GM18861 (cell line): ENCODE measurements at regions not wholly inside any gene's neighbourhood (a gene's known extent, or its start where the extent isn't known, plus 50 kb on each side); places are given as distances from the start of the nearest gene placed in this dataset.
A peak's percentile ranks its signal among the peaks of the same experiment; 100 is the strongest.
"Not testable (repeated sequence)": the region's sequence is repeated elsewhere in the genome, so short reads cannot be mapped to it uniquely, and the experiment has no call there.

Source experiments
- ATAC-seq: cut with Tn5 transposase; IDR thresholded peaks from one replicate; pipeline ENCODE4 v1.9.1; 2021; ENCODE audit not compliant: unreplicated experiment

- ATAC-seq: no peak
These were observed 124.4 kb downstream of the MYCN start for GRCh38 chr2:16064745-16065144.

GRCh38 chr2:16063955-16064633 lies 123.7 kb downstream of the MYCN start:
- no peak for ATAC-seq

GRCh38 chr2:16063251-16063850 lies 123.0 kb downstream of the MYCN start:
- ATAC-seq: no peak

GRCh38 chr2:16062471-16063250 lies 122.3 kb downstream of the MYCN start:
- no peak for ATAC-seq

GRCh38 chr2:16061441-16062217 lies 121.3 kb downstream of the MYCN start:
- ATAC-seq: no peak

- no peak for ATAC-seq
These were observed 120.6 kb downstream of the MYCN start for GRCh38 chr2:16060936-16061338.

- ATAC-seq: no peak
These were observed 120.0 kb downstream of the MYCN start for GRCh38 chr2:16060125-16060935.

GRCh38 chr2:16059393-16060016 lies 119.2 kb downstream of the MYCN start:
- no peak for ATAC-seq

GRCh38 chr2:16058747-16059358 lies 118.5 kb downstream of the MYCN start:
- ATAC-seq: no peak

- ATAC-seq: no peak
These were observed 117.9 kb downstream of the MYCN start for GRCh38 chr2:16058256-16058655.

- no peak for ATAC-seq
These were observed 117.3 kb downstream of the MYCN start for GRCh38 chr2:16057661-16058060.

- ATAC-seq: peak; percentile 85
These were observed 115.7 kb downstream of the MYCN start for GRCh38 chr2:16055848-16056580.

- no peak for ATAC-seq
These were observed 113.3 kb downstream of the MYCN start for GRCh38 chr2:16053437-16054257.

- ATAC-seq: not testable (repeated sequence)
These were observed 112.3 kb downstream of the MYCN start for GRCh38 chr2:16052571-16053052.

- ATAC-seq: no peak
These were observed 111.7 kb downstream of the MYCN start for GRCh38 chr2:16051841-16052564.

- no peak for ATAC-seq
These were observed 110.6 kb downstream of the MYCN start for GRCh38 chr2:16050908-16051489.
